IPS-20b (cell line): ENCODE measurements at regions not wholly inside any gene's neighbourhood (a gene's known extent, or its start where the extent isn't known, plus 50 kb on each side); places are given as distances from the start of the nearest gene placed in this dataset.

Source experiments
- H3K27ac ChIP-seq: one replicate; pipeline ENCODE4 v1.5.1; 2013; ENCODE audit warnings: low read length
- H3K27me3 ChIP-seq: 2 replicates; pipeline ENCODE4 v1.6.1; 2013; ENCODE audit warnings: mild to moderate bottlenecking, low read length, inconsistent platforms; ENCODE audit not compliant: insufficient read depth
- H3K36me3 ChIP-seq: 2 replicates; pipeline ENCODE4 v1.6.1; 2013; ENCODE audit warnings: low read depth, mild to moderate bottlenecking, inconsistent platforms, low read length, moderate library complexity; ENCODE audit not compliant: insufficient read depth
- H3K4me1 ChIP-seq: 2 replicates; pipeline ENCODE4 v1.6.1; 2013; ENCODE audit warnings: mild to moderate bottlenecking, control low read depth, inconsistent platforms, low read length, moderate library complexity; ENCODE audit not compliant: insufficient read depth
- H3K4me3 ChIP-seq: 2 replicates; pipeline ENCODE4 v1.5.1; 2013; ENCODE audit warnings: mild to moderate bottlenecking, low read length, inconsistent platforms
- H3K9ac ChIP-seq: 2 replicates; pipeline ENCODE4 v1.6.1; 2013; ENCODE audit warnings: low read depth, mild to moderate bottlenecking, inconsistent platforms, low read length, moderate library complexity
- H3K9me3 ChIP-seq: 2 replicates; pipeline ENCODE4 v1.6.1; 2013; ENCODE audit warnings: mild to moderate bottlenecking, low read depth, low read length, inconsistent platforms; ENCODE audit not compliant: insufficient read depth

DNA sequence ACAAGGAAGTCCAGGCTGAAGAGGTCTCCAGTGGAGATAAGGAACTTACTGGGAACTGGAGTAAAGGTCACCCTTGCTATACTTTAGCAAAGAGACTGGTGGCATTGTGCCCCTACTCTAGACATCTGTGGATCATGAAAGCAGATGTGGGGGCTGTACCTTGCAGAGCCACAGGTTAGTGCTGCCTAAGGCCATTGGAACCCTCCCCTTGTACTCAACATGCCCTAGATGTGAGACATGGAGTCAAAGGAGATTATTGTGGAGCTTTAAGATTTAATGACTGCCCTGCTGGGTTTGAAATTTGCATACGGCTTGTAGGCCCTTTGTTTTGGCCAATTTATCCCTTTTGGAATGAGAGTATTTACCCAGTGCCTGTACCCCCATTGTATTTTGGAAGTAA lies 397.3 kb upstream of the GRIN3A start:
- Histone ChIP-seq H3K27ac (no peak overlapping the region), H3K4me3 (no peak overlapping the region), H3K27me3 (no peaks in the 10 kb centered on the region), H3K36me3 (no peaks in the 10 kb centered on the region), H3K9ac (no peak overlapping the region), H3K9me3 (peaks cover 9% of the 10 kb centered on the region), H3K4me1 (no peaks in the 10 kb centered on the region)

GRCh38 chr9:102124465-102124864 lies 386.0 kb upstream of the GRIN3A start:
- H3K9ac ChIP-seq = no peak overlapping the region
- peaks cover 4% of the 10 kb centered on the region; the same call in 1 of the 2 replicates for H3K4me1 ChIP-seq
- H3K9me3 ChIP-seq = no peaks in the 10 kb centered on the region
- no peaks in the 10 kb centered on the region for H3K27me3 ChIP-seq
- no peak overlapping the region for H3K27ac ChIP-seq
- H3K4me3 ChIP-seq = no peak overlapping the region
- H3K36me3 ChIP-seq = no peaks in the 10 kb centered on the region

DNA sequence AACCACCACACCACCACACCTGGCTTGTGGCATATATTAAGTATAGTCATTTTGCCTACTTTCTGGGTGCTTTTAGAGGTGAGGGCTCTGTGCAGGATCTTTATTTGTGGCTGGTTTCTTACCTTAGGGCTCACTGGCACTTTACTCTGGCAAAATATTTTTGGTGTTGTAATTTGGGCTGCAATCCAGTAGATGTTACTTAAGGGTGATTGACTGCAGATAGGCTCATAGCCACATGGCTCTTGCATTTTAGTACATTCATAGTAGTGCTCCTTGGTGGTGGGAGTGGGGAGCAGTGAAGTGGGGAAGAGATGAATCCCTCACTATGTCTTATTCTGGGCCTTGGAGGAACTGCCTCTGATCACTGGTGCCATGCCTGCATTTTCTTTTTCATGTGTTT lies 376.1 kb upstream of the GRIN3A start:
- Histone ChIP-seq H3K27me3 (no peaks in the 10 kb centered on the region), H3K9me3 (no peaks in the 10 kb centered on the region), H3K4me1 (no peaks in the 10 kb centered on the region), H3K27ac (no peak overlapping the region), H3K36me3 (no peaks in the 10 kb centered on the region), H3K4me3 (no peak overlapping the region), H3K9ac (no peak overlapping the region)

DNA sequence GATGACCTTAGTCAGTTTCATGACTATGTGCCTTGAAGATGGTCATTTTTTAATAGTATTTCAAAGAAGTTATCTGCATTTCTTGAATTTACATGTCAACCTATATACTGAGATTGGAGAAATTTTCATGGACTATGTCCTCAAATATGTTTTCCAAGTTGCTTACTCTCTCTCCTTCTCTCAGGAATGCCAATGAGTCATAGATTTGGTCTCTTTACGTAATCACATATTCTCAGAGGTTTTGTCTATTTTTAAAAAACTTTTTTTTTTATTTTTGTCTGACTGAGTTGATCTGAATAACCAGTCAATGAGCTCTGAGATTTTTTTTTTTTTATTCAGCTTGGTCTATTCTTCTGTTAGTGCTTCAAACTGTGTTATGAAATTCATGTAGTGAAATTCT lies 374.7 kb upstream of the GRIN3A start:
- no peaks in the 10 kb centered on the region for H3K27me3 ChIP-seq
- H3K9me3 ChIP-seq = no peaks in the 10 kb centered on the region

GRCh38 chr9:102106439-102106838 lies 368.0 kb upstream of the GRIN3A start:
- Histone ChIP-seq H3K4me3 (no peak overlapping the region), H3K4me1 (no peaks in the 10 kb centered on the region), H3K9ac (no peak overlapping the region), H3K27me3 (no peaks in the 10 kb centered on the region), H3K27ac (no peak overlapping the region), H3K9me3 (no peaks in the 10 kb centered on the region), H3K36me3 (no peaks in the 10 kb centered on the region)

More for the DNA sequence above, 374.7 kb upstream of the GRIN3A start:
- no peak overlapping the region for H3K27ac ChIP-seq
- H3K4me3 ChIP-seq = no peak overlapping the region
- no peaks in the 10 kb centered on the region for H3K4me1 ChIP-seq
- no peaks in the 10 kb centered on the region for H3K36me3 ChIP-seq
- H3K9ac ChIP-seq = no peak overlapping the region

DNA sequence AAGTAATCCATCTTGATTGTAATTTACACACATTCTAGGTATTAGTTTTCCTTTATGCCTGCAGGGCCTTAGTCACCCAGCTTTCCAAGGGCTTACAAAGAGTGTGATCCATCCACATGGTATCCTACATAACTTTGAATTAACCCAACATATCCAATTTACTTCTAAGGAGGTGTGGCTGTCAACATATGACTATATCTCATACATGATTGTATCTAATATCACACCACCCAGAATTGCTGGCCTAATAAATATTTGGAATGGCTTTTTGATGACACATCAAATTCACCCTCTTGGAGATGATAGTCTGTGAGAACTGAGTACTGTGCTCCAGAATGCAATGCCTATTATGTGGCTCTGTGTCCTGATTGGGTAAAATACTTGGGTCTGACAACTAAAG lies 363.3 kb upstream of the GRIN3A start:
- no peak overlapping the region for H3K27ac ChIP-seq
- no peaks in the 10 kb centered on the region for H3K4me1 ChIP-seq
- H3K27me3 ChIP-seq = no peaks in the 10 kb centered on the region
- no peaks in the 10 kb centered on the region for H3K9me3 ChIP-seq
- no peak overlapping the region for H3K9ac ChIP-seq
- no peaks in the 10 kb centered on the region for H3K36me3 ChIP-seq
- no peak overlapping the region for H3K4me3 ChIP-seq

- Histone ChIP-seq H3K27ac (no peak overlapping the region), H3K9ac (no peak overlapping the region), H3K27me3 (no peaks in the 10 kb centered on the region), H3K36me3 (no peaks in the 10 kb centered on the region), H3K4me3 (no peak overlapping the region), H3K4me1 (0 out of 2 replicates have a peak, but pooled peaks cover 4% of the 10 kb centered on the region), H3K9me3 (no peaks in the 10 kb centered on the region)
Observed at GRCh38 chr9:102087141-102087540, 348.7 kb upstream of the GRIN3A start.

- Histone ChIP-seq H3K4me1 (0 out of 2 replicates have a peak, but pooled peaks cover 4% of the 10 kb centered on the region), H3K27ac (no peak overlapping the region), H3K4me3 (no peak overlapping the region), H3K9ac (no peak overlapping the region), H3K27me3 (no peaks in the 10 kb centered on the region), H3K9me3 (no peaks in the 10 kb centered on the region), H3K36me3 (no peaks in the 10 kb centered on the region)
Observed at GRCh38 chr9:102085548-102085947, 347.1 kb upstream of the GRIN3A start.

DNA sequence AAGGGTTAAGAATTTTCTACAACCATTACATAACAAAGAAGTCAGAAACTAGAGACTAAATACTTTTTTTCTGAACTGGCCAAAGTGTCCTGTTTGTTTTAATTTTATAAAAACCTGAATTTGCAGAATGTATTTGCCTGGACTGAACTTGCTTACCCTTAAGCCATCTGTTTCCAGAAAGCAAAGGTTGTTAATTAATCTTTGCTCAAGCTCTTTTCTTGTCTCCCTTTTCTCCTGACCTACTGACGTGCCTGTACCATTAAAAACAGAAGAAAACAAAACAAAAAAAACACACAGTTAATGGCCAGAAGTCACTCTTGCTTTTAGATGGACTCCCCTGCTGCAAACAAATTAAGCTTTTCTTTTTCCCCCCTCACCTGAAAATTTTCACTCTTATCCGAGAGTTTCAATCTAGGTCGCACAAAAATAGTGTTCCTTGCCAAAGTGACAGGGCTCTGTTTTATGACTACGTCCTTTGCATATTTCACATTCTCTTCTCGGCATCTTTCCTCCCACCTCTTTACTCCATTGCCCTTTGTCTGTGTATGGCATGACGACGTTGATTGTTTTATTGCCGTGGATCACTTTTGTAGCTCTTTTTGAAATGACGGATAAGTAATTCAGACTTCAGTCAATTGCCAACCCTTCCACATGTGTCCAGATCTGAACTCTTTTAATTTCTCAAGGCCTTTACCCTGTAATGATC lies 333.8 kb upstream of the GRIN3A start:
- H3K4me3 ChIP-seq = no peak overlapping the region
- H3K9ac ChIP-seq = no peak overlapping the region
- H3K36me3 ChIP-seq = no peaks in the 10 kb centered on the region
- H3K9me3 ChIP-seq = no peaks in the 10 kb centered on the region; the same call in 1 of the 2 replicates
- H3K4me1 ChIP-seq = no peaks in the 10 kb centered on the region
- no peaks in the 10 kb centered on the region for H3K27me3 ChIP-seq
- H3K27ac ChIP-seq = no peak overlapping the region

DNA sequence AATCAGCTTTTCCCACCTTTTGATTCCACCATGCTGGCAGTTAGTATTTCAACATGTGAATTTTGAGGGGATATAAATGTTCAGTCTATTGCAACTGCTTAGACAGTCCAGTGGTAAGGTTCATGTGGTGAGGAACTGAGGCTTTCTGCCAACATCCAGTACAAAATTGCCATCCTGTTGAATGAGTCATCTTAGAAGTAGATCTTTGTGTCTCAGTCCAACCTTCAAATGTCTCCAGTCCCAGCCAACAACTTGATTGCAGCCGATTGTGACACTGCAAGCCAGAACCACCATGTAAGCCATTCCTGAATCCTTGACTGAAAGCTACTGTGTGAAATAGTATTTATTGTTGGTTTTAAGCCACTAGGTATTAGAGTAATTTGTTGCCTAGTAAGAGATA lies 331.5 kb upstream of the GRIN3A start:
- H3K4me3 ChIP-seq = no peak overlapping the region
- H3K36me3 ChIP-seq = no peaks in the 10 kb centered on the region
- no peaks in the 10 kb centered on the region for H3K4me1 ChIP-seq
- no peak overlapping the region for H3K9ac ChIP-seq
- H3K27ac ChIP-seq = no peak overlapping the region
- no peaks in the 10 kb centered on the region for H3K27me3 ChIP-seq
- H3K9me3 ChIP-seq = no peaks in the 10 kb centered on the region; the same call in 1 of the 2 replicates

DNA sequence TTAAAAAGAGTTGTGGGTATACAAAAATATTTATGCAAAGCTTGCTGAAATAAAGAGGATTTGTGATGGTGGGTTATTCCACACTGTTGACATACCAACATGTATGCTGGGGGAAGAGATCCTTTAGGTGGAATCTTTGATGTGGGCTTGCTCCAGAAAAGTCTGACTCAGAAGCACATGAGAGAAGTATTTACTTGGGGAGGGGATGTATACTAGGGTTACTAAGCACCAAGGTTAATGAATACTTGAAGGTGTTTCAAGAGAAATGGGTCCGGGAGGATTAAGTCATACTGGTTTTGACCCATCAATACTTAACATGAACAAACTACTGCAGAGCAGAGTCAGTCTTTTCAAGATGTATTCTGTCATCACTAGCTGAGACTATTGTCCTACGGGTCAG lies 316.4 kb upstream of the GRIN3A start:
- no peaks in the 10 kb centered on the region for H3K4me1 ChIP-seq
- H3K9me3 ChIP-seq = no peaks in the 10 kb centered on the region
- no peak overlapping the region for H3K4me3 ChIP-seq
- no peaks in the 10 kb centered on the region for H3K27me3 ChIP-seq
- H3K9ac ChIP-seq = no peak overlapping the region
- H3K27ac ChIP-seq = no peak overlapping the region
- no peaks in the 10 kb centered on the region for H3K36me3 ChIP-seq

DNA sequence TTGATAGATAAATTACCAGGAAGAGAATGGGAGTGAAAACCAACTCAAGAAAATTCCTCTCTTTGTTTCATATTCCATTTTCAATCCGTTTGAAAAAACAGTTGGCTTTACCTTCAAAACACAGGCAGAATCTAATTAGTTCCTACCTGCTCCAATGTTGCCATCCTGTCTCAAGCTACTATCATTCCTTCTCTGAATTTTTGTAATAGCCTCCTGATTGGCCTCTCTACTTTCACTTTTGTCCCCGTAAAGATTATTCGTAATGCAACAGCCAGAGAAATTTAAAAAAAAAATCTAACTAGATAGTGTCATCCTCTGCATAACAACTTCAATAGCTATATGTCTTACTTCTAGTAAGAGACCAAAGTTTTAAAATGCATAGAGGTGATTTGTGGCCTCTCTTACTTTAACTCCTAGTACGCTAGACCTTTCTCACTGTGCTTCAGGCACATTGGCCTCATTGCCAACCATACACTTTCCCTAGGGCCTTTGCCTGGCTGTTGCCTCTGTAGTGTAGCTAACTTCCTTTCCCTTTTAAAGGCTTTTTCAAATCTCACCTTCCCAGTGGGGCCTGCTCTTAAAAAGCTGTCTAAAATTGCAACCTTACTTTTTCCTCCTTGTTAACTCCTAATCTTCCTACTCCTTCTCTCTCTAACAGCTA lies 311.3 kb upstream of the GRIN3A start:
- Histone ChIP-seq H3K27ac (no peak overlapping the region), H3K4me3 (no peak overlapping the region), H3K9ac (no peak overlapping the region), H3K4me1 (no peaks in the 10 kb centered on the region), H3K9me3 (no peaks in the 10 kb centered on the region), H3K36me3 (no peaks in the 10 kb centered on the region), H3K27me3 (no peaks in the 10 kb centered on the region)
